Keratinocyte (primary cell): ENCODE measurements at regions not wholly inside any gene's neighbourhood (a gene's known extent, or its start where the extent isn't known, plus 50 kb on each side); places are given as distances from the start of the nearest gene placed in this dataset.

Source experiments
- DNase-seq: peaks from one replicate; pipeline ENCODE4 v3.0.0-alpha.2; 2011; ENCODE audit warnings: low read depth, missing footprints, low spot score
- FAIRE-seq: peaks from 2 replicates; lab custom pipeline; 2011; peaks lifted over from hg19 to GRCh38; lab: Jason Lieb, UNC
- H2AFZ ChIP-seq: 2 replicates; pipeline ENCODE4 v1.6.0; 2012; ENCODE audit warnings: low read length, control low read depth, inconsistent platforms; ENCODE audit not compliant: control insufficient read depth
- H3K27ac ChIP-seq: 2 replicates; pipeline ENCODE4 v1.5.1; 2011; ENCODE audit warnings: low read length; ENCODE audit not compliant: control insufficient read depth, insufficient read depth
- H3K27me3 ChIP-seq: 3 replicates; pipeline ENCODE4 v1.6.0; 2011; ENCODE audit warnings: low read length; ENCODE audit not compliant: control insufficient read depth, insufficient read depth; ENCODE audit errors: extremely low read depth
- H3K36me3 ChIP-seq, 2 experiments: 2 replicates in 1 of 2; 3 replicates in 1 of 2; pipeline ENCODE4 v1.5.1; 2011; ENCODE audit warnings: low read length in 2 of 2, mild to moderate bottlenecking in 1 of 2; ENCODE audit not compliant: control insufficient read depth in 2 of 2, insufficient read depth in 2 of 2; ENCODE audit errors: extremely low read depth in 1 of 2
- H3K4me1 ChIP-seq: 3 replicates; pipeline ENCODE4 v1.5.1; 2011; ENCODE audit warnings: low read length; ENCODE audit not compliant: control insufficient read depth, insufficient read depth; ENCODE audit errors: extremely low read depth
- H3K4me2 ChIP-seq: 3 replicates; pipeline ENCODE4 v1.6.0; 2011; ENCODE audit warnings: low read depth, low read length; ENCODE audit not compliant: control insufficient read depth, insufficient read depth; ENCODE audit errors: extremely low read depth
- H3K4me3 ChIP-seq, 3 experiments: fragments of 200-600 bp in 1 of 3; sonication (generic) in 1 of 3; 2 replicates in 2 of 3; 3 replicates in 1 of 3; pipeline ENCODE4 v1.5.1; 2011 to 2016; ENCODE audit warnings: low read length in 3 of 3, mild to moderate bottlenecking in 3 of 3, control low read depth in 2 of 3, inconsistent platforms in 1 of 3, low read depth in 1 of 3, mixed read lengths in 1 of 3, mixed run types in 1 of 3, moderate library complexity in 1 of 3; ENCODE audit not compliant: control insufficient read depth in 2 of 3, insufficient read depth in 2 of 3; ENCODE audit errors: extremely low read depth in 1 of 3
- H3K79me2 ChIP-seq: 2 replicates; pipeline ENCODE4 v1.6.0; 2012; ENCODE audit warnings: low read length; ENCODE audit not compliant: control insufficient read depth, insufficient read depth
- H3K9ac ChIP-seq: 3 replicates; pipeline ENCODE4 v1.6.0; 2011; ENCODE audit warnings: low read length; ENCODE audit not compliant: control insufficient read depth, insufficient read depth; ENCODE audit errors: extremely low read depth
- H3K9me1 ChIP-seq: 3 replicates; pipeline ENCODE4 v1.6.0; 2011; ENCODE audit warnings: low read length; ENCODE audit not compliant: control insufficient read depth, insufficient read depth; ENCODE audit errors: extremely low read depth
- H3K9me3 ChIP-seq: 2 replicates; pipeline ENCODE4 v1.5.1; 2012; ENCODE audit warnings: low read depth, low read length; ENCODE audit not compliant: control insufficient read depth
- H4K20me1 ChIP-seq: 3 replicates; pipeline ENCODE4 v1.6.0; 2011; ENCODE audit warnings: low read length; ENCODE audit not compliant: control insufficient read depth, insufficient read depth; ENCODE audit errors: extremely low read depth
- CTCF ChIP-seq, 3 experiments: IDR thresholded peaks in 1 of 3; conservative IDR thresholded peaks in 1 of 3; optimal IDR thresholded peaks in 1 of 3; 2 replicates in 2 of 3; 3 replicates in 1 of 3; pipeline versions ENCODE3 to v1.5.1; 2011; ENCODE audit warnings: low read length in 3 of 3, mild to moderate bottlenecking in 3 of 3, moderate library complexity in 2 of 3, control low read depth in 1 of 3, inconsistent platforms in 1 of 3; ENCODE audit not compliant: insufficient read depth in 2 of 3; ENCODE audit errors: extremely low read depth in 1 of 3
- EZH2 ChIP-seq: IDR thresholded peaks from one replicate; pipeline ENCODE4 v1.6.1; 2012; ENCODE audit warnings: inconsistent platforms, mild to moderate bottlenecking, low read length, moderate library complexity
- dilution Hi-C: fragments of 300-500 bp; cut with MboI; formaldehyde crosslinking; loops from one replicate; pipeline ENCODE4 v1.7.0; 2020; ENCODE audit warnings: low sequenced_read_pairs; ENCODE audit not compliant: extremely low pct_ligation_motif_present

- FAIRE-seq: no peak
These were observed 147.8 kb upstream of the CPSF6 start for GRCh38 chr12:69091442-69092017.

GRCh38 chr12:69092137-69092536 is 147.2 kb upstream of the CPSF6 start:
- Histone ChIP-seq H3K9me3 (no peaks in the 10 kb centered on the region), H3K9me1 (no peaks in the 10 kb centered on the region), H2AFZ (no peak overlapping the region), H3K9ac (no peak overlapping the region), H3K36me3 (no peaks in the 10 kb centered on the region), H3K4me3 (no peak overlapping the region), H4K20me1 (no peaks in the 10 kb centered on the region), H3K27me3 (peaks cover 11% of the 10 kb centered on the region), H3K79me2 (no peaks in the 10 kb centered on the region), H3K4me1 (peaks cover 3% of the 10 kb centered on the region), H3K27ac (no peak overlapping the region), H3K4me2 (no peak overlapping the region)
- dilution Hi-C loops: no loop called here
- no peak for FAIRE-seq
- TF ChIP-seq EZH2 (no peak), CTCF (optimal IDR thresholded peaks at IDR 0.05 in 1 of 3, IDR thresholded peaks at IDR 0.05 in 1 of 3, conservative IDR thresholded peaks at IDR 0.05 in 1 of 3; ENCODE audit: extremely low read depth in 1 of 3, insufficient read depth in 2 of 3, low read length in 3 of 3) (no peak)
- DNase-seq: no peak

More at GRCh38 chr12:69091442-69092017, 147.8 kb upstream of the CPSF6 start:
- no peak overlapping the region for H3K9ac ChIP-seq
- peaks cover 11% of the 10 kb centered on the region for H3K27me3 ChIP-seq
- H3K9me3 ChIP-seq: no peaks in the 10 kb centered on the region
- no peak overlapping the region for H3K4me2 ChIP-seq
- no peaks in the 10 kb centered on the region for H3K9me1 ChIP-seq
- no peak for DNase-seq
- no peak for TF ChIP-seq EZH2
- no peak for TF ChIP-seq CTCF (optimal IDR thresholded peaks at IDR 0.05 in 1 of 3, IDR thresholded peaks at IDR 0.05 in 1 of 3, conservative IDR thresholded peaks at IDR 0.05 in 1 of 3; ENCODE audit: extremely low read depth in 1 of 3, insufficient read depth in 2 of 3, low read length in 3 of 3)
- no peak overlapping the region for H3K27ac ChIP-seq
- H2AFZ ChIP-seq: no peak overlapping the region
- no peaks in the 10 kb centered on the region for H3K79me2 ChIP-seq
- dilution Hi-C loops: no loop called here
- H4K20me1 ChIP-seq: no peaks in the 10 kb centered on the region
- H3K4me3 ChIP-seq: no peak overlapping the region
- peaks cover 2% of the 10 kb centered on the region for H3K4me1 ChIP-seq
- H3K36me3 ChIP-seq: no peaks in the 10 kb centered on the region
